Left ventricle myocardium inferior (tissue), 1 donor: ENCODE measurements at regions not wholly inside any gene's neighbourhood (a gene's known extent, or its start where the extent isn't known, plus 50 kb on each side); places are given as distances from the start of the nearest gene placed in this dataset.

Experiments
- DNase-seq: peaks from one replicate; pipeline ENCODE4 v3.0.0-alpha.2; 2020
- H3K27ac ChIP-seq: fragments of 200-600 bp; replicated peaks from 2 replicates; pipeline ENCODE4 v1.8.0; 2021
- H3K27me3 ChIP-seq: fragments of 200-600 bp; 2 replicates; pipeline ENCODE4 v1.8.0; 2021; ENCODE audit warnings: low read depth
- H3K36me3 ChIP-seq: fragments of 200-600 bp; 2 replicates; pipeline ENCODE4 v1.8.0; 2021
- H3K4me1 ChIP-seq: fragments of 200-600 bp; 2 replicates; pipeline ENCODE4 v1.8.0; 2021
- H3K4me3 ChIP-seq: fragments of 200-600 bp; 2 replicates; pipeline ENCODE4 v1.8.0; 2021; ENCODE audit warnings: mild to moderate bottlenecking, moderate library complexity
- H3K9me3 ChIP-seq: fragments of 200-600 bp; replicated peaks from 2 replicates; pipeline ENCODE4 v1.8.0; 2021
- CTCF ChIP-seq: fragments of 200-600 bp; IDR thresholded peaks from 2 replicates; pipeline ENCODE4 v1.8.0; 2021; ENCODE audit warnings: antibody characterized with exemption, mild to moderate bottlenecking, borderline replicate concordance
- intact Hi-C: fragments of 100-400 bp; cut with micrococcal nuclease; formaldehyde crosslinking; loops from one replicate; pipeline ENCODE4 v1.11.0; 2022
- donor health status: DM: no; HTN: yes; CAD: no; lungs with severe emphysema.

DNA sequence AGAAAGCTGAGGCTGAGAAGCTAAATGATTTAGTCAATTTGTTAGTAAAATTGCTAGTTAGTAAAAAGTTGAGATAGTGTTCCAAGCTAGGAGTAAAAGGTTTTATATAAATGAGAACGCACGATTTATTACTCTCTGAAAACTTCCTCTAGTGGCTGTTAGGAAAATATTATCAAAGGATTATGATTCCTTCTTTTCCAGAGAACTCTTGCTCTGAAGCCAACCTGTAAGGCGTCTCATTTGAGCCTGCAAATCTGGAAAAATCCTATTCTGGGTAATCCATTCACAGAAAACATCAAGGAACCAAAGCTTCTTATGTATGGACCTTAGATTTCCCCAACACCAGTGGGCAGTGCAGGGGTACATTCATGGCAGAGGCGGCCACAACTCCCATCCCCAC, 252.7 kb downstream of the SOD2 start:
- intact Hi-C loops: no loop called here
- no peak for TF ChIP-seq CTCF
- DNase-seq: no peak
- no peaks in the 10 kb centered on the region for H3K9me3 ChIP-seq
- H3K27ac ChIP-seq: no peak overlapping the region
- H3K4me1 ChIP-seq: no peaks in the 10 kb centered on the region
- peaks cover 65% of the 10 kb centered on the region for H3K27me3 ChIP-seq
- H3K36me3 ChIP-seq: no peaks in the 10 kb centered on the region
- no peak overlapping the region for H3K4me3 ChIP-seq

GRCh38 chr6:159439651-159440050, 253.4 kb downstream of the SOD2 start:
- H3K4me3 ChIP-seq: no peak overlapping the region
- intact Hi-C loops: no loop called here
- no peak for TF ChIP-seq CTCF
- no peaks in the 10 kb centered on the region for H3K4me1 ChIP-seq
- H3K27me3 ChIP-seq: peaks cover 64% of the 10 kb centered on the region
- DNase-seq: no peak
- H3K36me3 ChIP-seq: no peaks in the 10 kb centered on the region
- H3K27ac ChIP-seq: no peak overlapping the region
- H3K9me3 ChIP-seq: peaks cover 3% of the 10 kb centered on the region

- no peak overlapping the region for H3K27ac ChIP-seq
- intact Hi-C loops: no loop called here
- H3K27me3 ChIP-seq: peaks cover 51% of the 10 kb centered on the region
- no peaks in the 10 kb centered on the region for H3K36me3 ChIP-seq
- no peak for TF ChIP-seq CTCF
- no peaks in the 10 kb centered on the region for H3K4me1 ChIP-seq
- no peak for DNase-seq
- H3K9me3 ChIP-seq: peaks cover 18% of the 10 kb centered on the region
- H3K4me3 ChIP-seq: no peak overlapping the region
Measured at GRCh38 chr6:159438106-159438505, 254.9 kb downstream of the SOD2 start.

- Histone ChIP-seq H3K4me3 (no peak overlapping the region), H3K9me3 (peaks cover 32% of the 10 kb centered on the region), H3K36me3 (no peaks in the 10 kb centered on the region), H3K4me1 (no peaks in the 10 kb centered on the region), H3K27me3 (peaks cover 35% of the 10 kb centered on the region), H3K27ac (no peak overlapping the region)
- DNase-seq: no peak
- intact Hi-C loops: no loop called here
- no peak for TF ChIP-seq CTCF
Measured at GRCh38 chr6:159436581-159436980, 256.5 kb downstream of the SOD2 start.

GRCh38 chr6:159435701-159436100, 257.3 kb downstream of the SOD2 start:
- Histone ChIP-seq H3K36me3 (no peaks in the 10 kb centered on the region), H3K4me3 (no peak overlapping the region), H3K4me1 (no peaks in the 10 kb centered on the region), H3K27ac (no peak overlapping the region), H3K27me3 (peaks cover 34% of the 10 kb centered on the region), H3K9me3 (peaks cover 37% of the 10 kb centered on the region)
- intact Hi-C loops: no loop called here
- no peak for TF ChIP-seq CTCF
- DNase-seq: no peak

- intact Hi-C loops: no loop called here
- peaks cover 37% of the 10 kb centered on the region for H3K9me3 ChIP-seq
- H3K4me3 ChIP-seq: no peak overlapping the region
- peaks cover 25% of the 10 kb centered on the region for H3K27me3 ChIP-seq
- no peak for TF ChIP-seq CTCF
- no peaks in the 10 kb centered on the region for H3K4me1 ChIP-seq
- no peak overlapping the region for H3K27ac ChIP-seq
- H3K36me3 ChIP-seq: no peaks in the 10 kb centered on the region
- DNase-seq: no peak
Measured at GRCh38 chr6:159434410-159434809, 258.6 kb downstream of the SOD2 start.
